ENCODE measurements at regions not wholly inside any gene's neighbourhood (a gene's known extent, or its start where the extent isn't known, plus 50 kb on each side); places are given as distances from the start of the nearest gene placed in this dataset.

DNA sequence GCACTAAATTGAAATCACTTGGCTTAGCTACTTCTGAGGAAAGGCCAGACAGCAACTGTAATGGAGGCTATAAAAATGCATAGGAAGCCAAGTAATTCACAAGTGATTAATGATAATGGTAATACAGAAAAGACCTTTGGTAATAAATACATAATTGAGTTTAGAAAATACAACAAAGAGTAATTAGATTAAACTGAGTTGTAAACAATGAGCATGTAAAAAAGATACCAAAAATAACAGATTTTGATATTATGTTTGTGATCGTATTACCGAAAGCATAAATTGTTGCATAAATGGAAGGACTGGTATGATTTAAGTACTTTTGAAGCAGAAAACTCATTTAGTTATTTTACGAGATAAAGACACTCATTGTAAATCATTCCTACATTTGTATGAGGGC is 556.7 kb upstream of the TMPRSS15 start:
- TF ChIP-seq, protein P1, sequence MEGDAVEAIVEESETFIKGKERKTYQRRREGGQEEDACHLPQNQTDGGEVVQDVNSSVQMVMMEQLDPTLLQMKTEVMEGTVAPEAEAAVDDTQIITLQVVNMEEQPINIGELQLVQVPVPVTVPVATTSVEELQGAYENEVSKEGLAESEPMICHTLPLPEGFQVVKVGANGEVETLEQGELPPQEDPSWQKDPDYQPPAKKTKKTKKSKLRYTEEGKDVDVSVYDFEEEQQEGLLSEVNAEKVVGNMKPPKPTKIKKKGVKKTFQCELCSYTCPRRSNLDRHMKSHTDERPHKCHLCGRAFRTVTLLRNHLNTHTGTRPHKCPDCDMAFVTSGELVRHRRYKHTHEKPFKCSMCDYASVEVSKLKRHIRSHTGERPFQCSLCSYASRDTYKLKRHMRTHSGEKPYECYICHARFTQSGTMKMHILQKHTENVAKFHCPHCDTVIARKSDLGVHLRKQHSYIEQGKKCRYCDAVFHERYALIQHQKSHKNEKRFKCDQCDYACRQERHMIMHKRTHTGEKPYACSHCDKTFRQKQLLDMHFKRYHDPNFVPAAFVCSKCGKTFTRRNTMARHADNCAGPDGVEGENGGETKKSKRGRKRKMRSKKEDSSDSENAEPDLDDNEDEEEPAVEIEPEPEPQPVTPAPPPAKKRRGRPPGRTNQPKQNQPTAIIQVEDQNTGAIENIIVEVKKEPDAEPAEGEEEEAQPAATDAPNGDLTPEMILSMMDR (IDR thresholded peaks at IDR 0.05; ENCODE audit: insufficient read depth, low read length, poor library complexity, severe bottlenecking): no peak

GRCh38 chr21:18970416-18970815 is 566.8 kb upstream of the TMPRSS15 start:
- Histone ChIP-seq H3K4me3 (replicated peaks; ENCODE audit: low read depth, low read length) (no peak overlapping the region), H3K27me3 (replicated peaks; ENCODE audit: control insufficient read depth, insufficient read depth, low read length) (no peaks in the 10 kb centered on the region), H3K36me3 (ENCODE audit: control insufficient read depth, insufficient read depth, low read length) (no peaks in the 10 kb centered on the region)
- no peak for DNase-seq (ENCODE audit: extremely low read depth, insufficient read length)
- TF ChIP-seq, protein P1 (IDR thresholded peaks at IDR 0.05; ENCODE audit: insufficient read depth, low read length, poor library complexity, severe bottlenecking): no peak

More for the DNA sequence above, 556.7 kb upstream of the TMPRSS15 start:
- Histone ChIP-seq H3K36me3 (ENCODE audit: control insufficient read depth, insufficient read depth, low read length) (no peaks in the 10 kb centered on the region), H3K27me3 (replicated peaks; ENCODE audit: control insufficient read depth, insufficient read depth, low read length) (no peaks in the 10 kb centered on the region), H3K4me3 (replicated peaks; ENCODE audit: low read depth, low read length) (no peak overlapping the region)
- no peak for DNase-seq (ENCODE audit: extremely low read depth, insufficient read length)

DNA sequence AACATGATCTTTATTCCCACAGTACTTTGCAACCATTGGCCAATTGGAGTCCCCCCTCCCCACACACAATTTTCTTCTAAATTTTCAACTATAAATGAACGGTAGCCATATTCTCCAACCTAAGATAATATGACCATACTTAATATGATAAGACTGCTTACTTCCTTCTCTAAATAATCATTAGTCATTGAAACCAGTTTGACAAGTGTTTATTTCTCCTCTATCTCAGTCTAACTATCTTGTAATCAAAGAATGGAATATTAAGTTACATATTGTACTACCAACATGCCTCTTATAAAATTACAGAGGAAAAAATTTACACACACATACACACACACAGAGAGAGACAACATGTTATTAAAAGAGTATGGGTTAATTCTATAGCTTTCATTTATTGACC is 567.4 kb upstream of the TMPRSS15 start:
- Histone ChIP-seq H3K4me3 (replicated peaks; ENCODE audit: low read depth, low read length) (no peak overlapping the region), H3K27me3 (replicated peaks; ENCODE audit: control insufficient read depth, insufficient read depth, low read length) (no peaks in the 10 kb centered on the region), H3K36me3 (ENCODE audit: control insufficient read depth, insufficient read depth, low read length) (no peaks in the 10 kb centered on the region)
- DNase-seq (ENCODE audit: extremely low read depth, insufficient read length): no peak
- TF ChIP-seq, protein P1 (IDR thresholded peaks at IDR 0.05; ENCODE audit: insufficient read depth, low read length, poor library complexity, severe bottlenecking): no peak

- Histone ChIP-seq H3K27me3 (replicated peaks; ENCODE audit: control insufficient read depth, insufficient read depth, low read length) (no peaks in the 10 kb centered on the region), H3K36me3 (ENCODE audit: control insufficient read depth, insufficient read depth, low read length) (no peaks in the 10 kb centered on the region), H3K4me3 (replicated peaks; ENCODE audit: low read depth, low read length) (no peak overlapping the region)
- no peak for DNase-seq (ENCODE audit: extremely low read depth, insufficient read length)
- TF ChIP-seq, protein P1 (IDR thresholded peaks at IDR 0.05; ENCODE audit: insufficient read depth, low read length, poor library complexity, severe bottlenecking): no peak
Observed at GRCh38 chr21:18985584-18985983, 582.0 kb upstream of the TMPRSS15 start.

DNA sequence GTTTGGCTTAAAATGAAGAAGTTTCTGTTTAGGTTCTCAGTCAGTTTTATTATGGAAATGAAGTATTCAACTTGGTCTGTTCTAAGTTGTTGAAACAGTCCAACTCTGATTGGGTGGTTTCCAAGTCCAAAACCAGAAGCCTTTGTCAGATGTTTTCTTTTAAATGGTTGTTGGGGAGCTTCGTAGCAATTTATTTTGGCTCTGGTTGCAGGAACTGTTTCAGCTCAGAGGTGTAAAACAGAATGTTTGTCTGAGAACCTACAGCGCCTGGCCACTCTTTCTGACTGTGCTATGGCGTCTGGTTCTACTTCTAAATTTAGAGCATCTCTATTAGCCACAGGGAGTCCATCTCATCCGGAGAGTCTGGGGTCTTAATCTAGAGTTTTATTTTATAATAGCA is 582.6 kb upstream of the TMPRSS15 start:
- DNase-seq (ENCODE audit: extremely low read depth, insufficient read length): no peak
- TF ChIP-seq, protein P1 (IDR thresholded peaks at IDR 0.05; ENCODE audit: insufficient read depth, low read length, poor library complexity, severe bottlenecking): no peak
- Histone ChIP-seq H3K27me3 (replicated peaks; ENCODE audit: control insufficient read depth, insufficient read depth, low read length) (no peaks in the 10 kb centered on the region), H3K36me3 (ENCODE audit: control insufficient read depth, insufficient read depth, low read length) (no peaks in the 10 kb centered on the region), H3K4me3 (replicated peaks; ENCODE audit: low read depth, low read length) (no peak overlapping the region)

DNA sequence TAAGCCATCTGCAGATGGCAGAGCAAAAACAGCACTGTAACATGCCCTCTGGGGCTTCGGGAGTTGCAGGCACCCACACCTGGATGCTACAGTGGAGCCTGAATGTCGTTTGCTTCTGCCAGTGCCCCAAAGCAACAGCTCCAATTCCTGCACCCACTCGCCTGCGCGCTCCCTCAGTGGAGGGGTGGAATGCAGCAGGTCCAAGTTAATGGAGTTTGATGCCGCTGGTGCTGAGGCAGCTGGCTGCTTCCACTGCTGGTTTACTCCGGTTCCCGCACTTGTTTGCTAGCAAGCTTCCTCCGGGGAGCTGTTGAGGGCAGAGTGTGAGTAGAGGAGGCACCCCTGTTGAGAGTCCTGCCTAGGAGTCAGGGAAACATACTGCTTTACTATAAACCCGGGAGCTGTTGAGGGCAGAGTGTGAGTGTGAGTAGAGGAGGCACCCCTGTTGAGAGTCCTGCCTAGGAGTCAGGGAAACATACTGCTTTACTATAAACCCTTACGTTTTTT is 584.0 kb upstream of the TMPRSS15 start:
- H3K27me3 ChIP-seq (replicated peaks; ENCODE audit: control insufficient read depth, insufficient read depth, low read length): no peaks in the 10 kb centered on the region
- TF ChIP-seq, protein P1 (IDR thresholded peaks at IDR 0.05; ENCODE audit: insufficient read depth, low read length, poor library complexity, severe bottlenecking): no peak
- no peak overlapping the region for H3K4me3 ChIP-seq (replicated peaks; ENCODE audit: low read depth, low read length)
- no peak for DNase-seq (ENCODE audit: extremely low read depth, insufficient read length)
- H3K36me3 ChIP-seq (ENCODE audit: control insufficient read depth, insufficient read depth, low read length): no peaks in the 10 kb centered on the region

Data from GM06990 (cell line).